HG02938 (cell line): ENCODE measurements at regions not wholly inside any gene's neighbourhood (a gene's known extent, or its start where the extent isn't known, plus 50 kb on each side); places are given as distances from the start of the nearest gene placed in this dataset.
"Not testable (repeated sequence)": the region's sequence is repeated elsewhere in the genome, so short reads cannot be mapped to it uniquely, and the experiment has no call there.

Experiments used
- ATAC-seq: cut with Tn5 transposase; IDR thresholded peaks from one replicate; pipeline ENCODE4 v1.9.1; 2021; ENCODE audit warnings: mild to moderate bottlenecking, moderate library complexity; ENCODE audit not compliant: unreplicated experiment

DNA sequence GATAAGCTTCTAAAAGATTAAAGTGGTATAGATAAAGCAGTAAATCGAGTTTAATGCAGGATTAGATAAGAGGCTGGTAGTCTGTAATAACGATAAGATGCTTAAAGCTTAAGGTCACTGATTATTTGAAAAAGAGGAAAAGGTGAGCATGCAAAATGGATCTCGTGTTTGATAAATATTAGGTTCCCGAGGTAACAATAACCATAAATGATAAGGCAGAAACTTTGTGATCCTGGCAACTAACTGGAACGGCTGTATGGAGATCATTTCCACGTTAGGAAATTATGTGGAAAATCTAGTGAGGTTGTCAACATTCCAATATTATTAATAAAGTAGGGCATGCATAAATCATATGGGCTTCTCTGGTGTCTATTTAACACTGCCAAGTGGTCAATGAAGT, 255.5 kb downstream of the EFCAB11 start:
- no peak for ATAC-seq

DNA sequence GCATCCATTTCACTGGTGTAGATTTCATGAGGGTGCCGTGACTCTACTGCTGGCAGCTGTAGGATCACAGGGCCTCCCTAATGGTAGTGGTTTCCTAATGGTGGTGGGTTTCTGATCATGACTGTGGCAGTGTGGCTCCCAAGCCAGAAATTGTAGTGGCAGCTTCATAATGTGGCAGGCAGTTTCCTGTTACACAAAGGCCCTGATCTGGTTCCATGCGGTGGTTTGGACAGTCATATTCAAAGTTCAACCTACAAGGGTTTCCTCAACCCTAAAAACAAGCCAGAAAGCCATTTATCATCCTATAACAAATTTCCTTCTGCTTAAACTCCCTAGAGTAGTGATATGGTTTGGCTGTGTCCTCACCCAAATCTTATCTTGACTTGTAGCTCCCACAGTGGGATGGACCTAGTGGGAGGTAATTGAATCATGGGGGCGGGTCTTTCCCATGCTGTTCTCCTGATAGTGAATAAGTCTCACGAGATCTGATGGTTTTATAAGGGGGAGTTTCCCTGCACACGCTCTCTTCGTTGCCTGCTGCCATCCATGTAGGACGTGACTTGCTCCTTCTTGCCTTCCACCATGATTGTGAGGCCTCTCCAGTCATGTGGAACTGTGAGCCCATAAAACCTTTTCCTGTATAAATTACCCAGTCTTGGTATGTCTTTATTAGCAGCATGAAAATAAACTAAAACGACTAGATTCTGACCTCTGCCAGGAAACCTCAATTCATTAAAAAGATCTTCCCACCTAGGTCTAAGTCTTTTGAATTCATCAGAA, 257.1 kb downstream of the EFCAB11 start:
- no peak for ATAC-seq

DNA sequence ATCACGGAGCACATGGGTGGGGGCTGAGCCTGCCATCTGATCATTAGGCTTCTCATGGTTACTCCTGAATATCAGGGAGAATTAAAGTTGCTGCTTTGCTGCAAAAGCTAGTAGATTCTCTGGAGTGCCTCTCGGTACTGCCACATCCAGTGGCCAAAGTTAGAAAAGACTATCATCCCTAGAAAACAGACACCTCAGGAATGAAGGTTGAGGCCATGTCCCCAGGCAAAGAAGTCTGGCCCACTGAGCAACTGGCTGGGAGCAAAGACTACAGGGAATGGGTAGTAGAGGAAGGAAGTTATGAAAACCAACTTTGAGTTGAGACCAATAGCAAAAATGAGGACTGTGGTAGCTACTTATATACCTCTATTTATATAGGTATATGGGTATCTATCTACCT, 258.7 kb downstream of the EFCAB11 start:
- ATAC-seq = no peak

DNA sequence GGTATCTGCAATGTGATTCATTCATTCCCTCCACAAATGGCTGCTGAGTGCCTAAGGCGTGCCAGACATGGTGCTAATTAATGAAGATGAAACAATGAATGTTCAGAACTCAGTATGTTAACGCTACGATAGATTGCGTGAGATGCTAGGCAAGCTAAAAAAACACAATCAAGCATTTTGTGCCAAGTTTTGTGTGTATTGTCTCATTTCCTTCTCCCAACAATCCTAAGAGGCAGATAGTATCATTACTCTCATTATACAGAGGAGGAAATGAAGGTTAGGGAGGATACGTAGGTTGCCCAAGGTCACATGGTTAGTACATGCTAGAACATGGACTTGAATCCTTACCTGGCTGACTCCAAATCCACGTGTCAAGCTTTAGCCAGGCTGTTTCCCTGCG, 264.4 kb downstream of the EFCAB11 start:
- no peak for ATAC-seq

DNA sequence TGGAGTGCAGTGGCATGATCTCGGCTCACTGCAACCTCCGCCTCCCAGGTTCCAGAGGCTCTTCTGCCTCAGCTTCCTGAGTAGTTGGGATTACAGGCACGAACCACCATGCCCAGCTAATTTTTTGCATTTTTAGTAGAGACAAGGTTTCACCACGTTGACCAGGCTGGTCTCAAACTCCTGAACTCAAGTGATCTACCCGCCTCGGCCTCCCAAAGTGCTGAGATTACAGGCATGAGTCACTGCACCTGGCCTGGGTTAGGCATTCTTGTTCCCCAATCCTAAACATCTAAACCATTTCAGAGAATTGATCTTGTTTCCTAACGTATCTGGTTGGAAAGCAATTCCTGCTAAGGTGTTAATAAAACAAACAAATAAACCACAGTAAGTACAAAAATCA, 264.8 kb downstream of the EFCAB11 start:
- ATAC-seq = not testable (repeated sequence)

DNA sequence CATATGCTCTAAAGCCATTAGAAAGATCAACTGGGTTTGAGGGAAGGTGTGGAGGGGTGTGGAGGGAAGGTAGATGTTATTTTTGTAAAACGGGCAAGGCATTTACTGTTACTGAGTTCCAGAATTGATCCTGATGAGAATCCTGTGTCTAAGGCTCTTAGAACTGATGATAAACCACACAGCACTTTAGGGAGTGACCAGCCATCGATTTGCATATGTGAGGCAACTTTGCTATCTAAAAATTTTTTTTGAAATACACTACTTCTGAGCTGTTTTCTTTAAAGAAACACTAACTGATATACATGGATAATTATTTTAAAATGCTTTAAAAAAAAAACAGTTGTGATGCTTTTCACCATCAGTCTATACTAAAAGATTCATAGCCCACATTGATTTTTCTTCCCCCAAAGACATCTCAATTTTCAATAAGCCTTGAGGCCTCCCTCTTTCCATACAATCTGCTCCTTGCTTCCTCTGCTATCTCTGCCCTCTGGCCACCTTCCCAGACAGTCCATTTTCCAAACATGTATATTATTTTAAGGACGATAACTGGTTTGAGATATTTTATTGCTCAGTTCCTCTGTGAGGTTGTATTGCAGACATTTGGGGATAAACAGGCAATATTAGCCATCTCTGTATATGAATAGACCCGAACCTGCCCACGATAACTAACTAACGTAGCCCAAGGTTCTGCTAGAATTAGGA, 265.9 kb downstream of the EFCAB11 start:
- no peak for ATAC-seq

DNA sequence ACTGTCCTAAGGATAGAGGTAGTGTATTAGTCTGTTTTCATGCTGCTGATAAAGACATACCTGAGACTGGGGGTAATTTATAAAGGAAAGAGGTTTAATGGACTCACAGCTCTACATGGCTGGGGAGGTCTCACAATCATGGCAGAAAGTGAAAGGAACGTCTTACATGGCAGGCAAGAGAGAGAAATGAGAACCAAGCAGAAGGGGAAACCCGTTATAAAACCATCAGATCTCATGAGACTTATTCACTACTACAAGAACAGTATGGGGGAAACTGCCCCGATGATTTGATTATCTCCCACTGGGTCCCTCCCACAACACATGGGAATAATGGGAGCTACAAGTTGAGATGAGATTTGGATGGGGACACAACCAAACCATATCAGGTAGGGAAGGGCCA, 267.4 kb downstream of the EFCAB11 start:
- ATAC-seq = not testable (repeated sequence)

DNA sequence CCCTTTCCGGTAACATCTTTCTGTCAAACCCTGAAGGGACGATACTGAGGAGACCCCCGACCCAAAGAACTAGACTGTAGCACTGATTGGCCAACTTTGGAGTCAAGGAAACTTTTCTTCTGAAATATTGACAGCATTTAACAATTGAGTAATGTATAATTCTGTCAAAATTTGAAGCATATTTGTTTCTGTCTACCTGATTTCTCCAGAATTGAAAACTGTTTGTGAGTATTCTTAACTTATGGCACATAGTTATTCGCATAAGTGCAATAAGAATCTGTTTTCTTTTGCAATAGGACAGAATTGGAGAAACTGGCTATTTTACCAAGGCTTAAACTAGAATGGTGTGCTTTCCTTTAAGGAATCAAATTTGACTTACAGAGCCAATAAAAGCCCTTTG, 267.1 kb upstream of the FOXN3 start:
- ATAC-seq = no peak

DNA sequence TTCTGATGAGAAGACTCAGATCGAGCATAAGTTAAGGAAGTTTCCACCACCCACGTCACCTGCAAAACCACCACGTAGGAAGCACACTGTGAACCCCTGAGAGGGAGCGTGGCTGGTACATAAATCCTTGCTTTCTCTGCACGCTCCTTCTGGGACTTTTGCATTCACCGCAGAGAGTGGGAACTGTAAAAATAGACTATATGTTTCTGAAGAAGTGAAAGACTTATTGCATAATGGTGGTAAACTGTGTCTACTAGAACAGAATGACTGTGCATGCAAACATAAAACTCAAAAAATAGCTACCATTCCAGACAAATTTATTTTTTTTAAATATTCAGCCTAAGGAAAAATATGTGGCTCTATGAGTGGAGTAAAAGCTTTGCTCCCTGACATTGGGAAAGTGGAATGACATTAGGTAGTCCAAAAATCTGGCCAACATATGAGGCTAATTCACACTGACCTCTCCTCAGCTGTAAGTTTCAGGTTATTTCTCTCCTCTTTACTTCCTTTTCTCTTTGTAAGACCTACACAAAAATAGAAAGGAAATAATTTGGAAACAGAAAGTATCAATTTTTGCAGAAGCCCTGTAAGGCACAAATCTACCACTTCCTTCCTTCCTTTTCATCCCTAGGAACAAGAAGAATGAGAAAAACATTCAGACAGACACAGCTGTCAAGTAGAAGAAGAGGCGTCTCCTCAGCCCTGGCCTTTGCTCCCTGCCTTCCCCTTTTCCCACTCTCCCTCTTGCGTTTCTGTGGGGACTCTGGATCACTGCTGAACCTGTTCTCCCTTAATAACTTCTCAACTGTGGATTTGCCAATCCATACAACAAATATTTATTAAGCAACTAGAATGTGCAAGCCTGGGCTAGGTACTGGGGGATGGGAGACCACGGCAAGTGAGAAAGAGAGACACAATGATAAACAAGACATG, 264.3 kb upstream of the FOXN3 start:
- peak; percentile 79 for ATAC-seq

DNA sequence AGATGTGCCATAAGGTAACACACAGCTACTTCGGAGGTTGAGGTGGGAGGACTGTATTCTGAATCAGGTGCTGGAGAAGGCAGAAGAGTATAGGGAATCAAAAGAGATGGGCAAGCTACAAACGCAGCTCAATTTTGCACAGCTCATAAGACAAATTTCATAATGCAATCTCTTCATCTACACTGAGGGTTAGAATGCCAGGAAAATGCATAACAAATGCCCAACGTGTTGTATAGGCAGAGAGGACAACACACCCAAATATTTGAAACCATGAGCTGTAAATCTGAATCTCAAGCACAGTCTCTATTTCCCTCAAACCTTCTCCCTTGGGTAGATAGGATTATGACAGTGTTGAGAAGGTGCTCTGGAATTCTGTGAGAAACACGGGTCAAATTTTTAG, 263.1 kb upstream of the FOXN3 start:
- no peak for ATAC-seq

DNA sequence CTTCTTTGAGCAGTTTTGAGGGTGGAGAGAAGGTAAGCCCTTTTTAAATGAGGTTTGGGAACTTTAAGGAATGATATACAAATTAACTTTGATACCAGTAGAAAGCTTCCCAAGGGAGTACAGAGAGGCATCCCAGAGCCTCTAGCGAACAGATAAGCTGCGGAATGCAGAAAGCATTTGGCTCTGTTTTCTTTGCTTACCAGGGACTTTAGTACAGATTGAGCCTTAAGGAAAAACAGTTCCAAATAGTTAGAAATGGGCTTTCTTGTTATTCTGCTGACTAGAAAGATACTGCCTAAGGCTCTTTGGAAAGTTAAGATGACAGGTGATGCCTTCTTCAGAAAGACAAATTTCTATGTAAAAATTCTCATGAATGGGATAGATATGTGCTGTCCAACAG, 261.7 kb upstream of the FOXN3 start:
- no peak for ATAC-seq

DNA sequence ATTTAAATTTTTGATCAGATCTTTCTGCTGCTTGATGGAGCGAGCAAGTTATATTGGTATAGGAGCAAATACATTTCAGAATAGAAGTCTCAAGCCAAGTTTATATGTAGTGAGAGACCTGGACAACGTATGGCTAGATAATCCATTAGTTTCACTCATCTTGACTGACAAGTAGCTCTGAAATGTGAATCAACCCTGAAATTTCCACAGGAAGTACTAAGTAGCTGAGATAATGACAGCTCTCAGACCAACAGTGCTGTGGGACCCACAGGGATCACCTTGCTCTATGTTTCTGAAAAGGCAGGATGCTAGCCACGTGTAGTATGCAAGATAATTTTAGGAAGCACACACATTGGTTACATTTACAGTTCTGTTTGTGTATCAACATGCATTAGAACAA, 258.6 kb upstream of the FOXN3 start:
- no peak for ATAC-seq

DNA sequence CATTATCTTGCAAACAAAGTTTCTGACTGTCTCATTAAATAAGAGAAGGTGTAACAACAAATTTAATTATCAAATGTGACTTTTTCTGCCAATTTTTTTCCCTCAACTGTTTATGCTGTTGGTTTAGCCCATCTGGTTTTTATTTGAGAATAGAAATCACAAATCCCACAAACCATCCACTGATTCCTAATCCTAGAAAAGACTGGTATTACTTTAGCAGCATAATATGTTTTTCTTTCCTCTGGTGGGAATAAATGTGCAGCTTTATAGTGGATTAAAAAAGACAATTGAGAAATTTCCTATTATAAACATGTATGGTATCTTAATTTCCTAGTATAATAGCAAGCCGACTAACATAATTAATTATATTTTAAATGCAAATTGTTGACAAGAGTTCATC, 257.9 kb upstream of the FOXN3 start:
- no peak for ATAC-seq

DNA sequence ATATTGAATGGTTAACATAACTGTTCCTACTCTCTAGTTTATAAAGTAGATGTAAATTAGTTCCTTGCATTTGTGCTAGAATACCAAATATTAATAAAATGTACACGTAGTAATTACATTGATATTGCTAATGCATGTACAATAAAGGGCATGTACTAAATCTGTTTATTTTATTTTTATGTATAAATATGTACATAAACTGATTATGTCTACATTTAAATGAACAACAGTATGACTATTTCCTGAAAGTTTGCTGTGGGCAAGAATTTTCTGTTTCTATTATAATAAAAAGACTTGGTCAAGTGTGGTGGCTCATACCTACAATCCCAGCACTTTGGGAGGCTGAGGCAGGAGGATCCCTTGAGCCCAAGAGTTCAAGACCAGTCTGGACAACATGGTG, 257.2 kb upstream of the FOXN3 start:
- ATAC-seq = no peak

DNA sequence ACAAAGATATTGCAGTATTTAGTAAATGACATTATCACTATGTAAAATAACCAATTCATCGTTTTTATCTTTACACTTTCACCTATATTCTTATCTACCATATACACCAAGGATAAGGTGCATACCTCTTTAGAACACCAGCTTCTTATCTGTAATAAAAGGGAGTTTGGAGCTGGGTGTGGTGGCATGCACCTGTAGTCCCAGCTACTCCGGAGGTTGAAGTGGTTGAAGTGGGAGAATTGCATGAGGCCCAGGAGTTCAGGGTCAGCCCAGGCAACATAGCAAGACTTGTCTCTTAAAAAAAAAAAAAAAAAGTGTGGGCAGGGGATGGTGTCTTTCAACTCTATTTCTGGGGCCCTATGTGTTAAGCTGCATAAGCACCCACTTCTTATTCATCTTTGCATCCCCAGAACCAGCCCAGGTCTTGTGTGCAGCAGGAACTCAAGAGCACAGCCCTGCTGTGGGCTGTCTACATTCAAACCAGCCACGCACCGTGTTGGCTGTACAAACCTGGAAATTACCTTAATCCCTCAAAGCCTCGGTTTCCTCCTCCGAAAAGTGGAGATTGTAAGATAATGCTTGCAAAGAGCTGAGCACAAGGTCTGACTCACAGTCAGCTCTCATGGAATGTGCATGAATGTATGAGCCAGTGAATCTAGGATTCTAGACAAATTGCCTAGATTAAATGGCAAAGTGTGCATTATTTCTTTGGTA, 256.6 kb upstream of the FOXN3 start:
- ATAC-seq = no peak

DNA sequence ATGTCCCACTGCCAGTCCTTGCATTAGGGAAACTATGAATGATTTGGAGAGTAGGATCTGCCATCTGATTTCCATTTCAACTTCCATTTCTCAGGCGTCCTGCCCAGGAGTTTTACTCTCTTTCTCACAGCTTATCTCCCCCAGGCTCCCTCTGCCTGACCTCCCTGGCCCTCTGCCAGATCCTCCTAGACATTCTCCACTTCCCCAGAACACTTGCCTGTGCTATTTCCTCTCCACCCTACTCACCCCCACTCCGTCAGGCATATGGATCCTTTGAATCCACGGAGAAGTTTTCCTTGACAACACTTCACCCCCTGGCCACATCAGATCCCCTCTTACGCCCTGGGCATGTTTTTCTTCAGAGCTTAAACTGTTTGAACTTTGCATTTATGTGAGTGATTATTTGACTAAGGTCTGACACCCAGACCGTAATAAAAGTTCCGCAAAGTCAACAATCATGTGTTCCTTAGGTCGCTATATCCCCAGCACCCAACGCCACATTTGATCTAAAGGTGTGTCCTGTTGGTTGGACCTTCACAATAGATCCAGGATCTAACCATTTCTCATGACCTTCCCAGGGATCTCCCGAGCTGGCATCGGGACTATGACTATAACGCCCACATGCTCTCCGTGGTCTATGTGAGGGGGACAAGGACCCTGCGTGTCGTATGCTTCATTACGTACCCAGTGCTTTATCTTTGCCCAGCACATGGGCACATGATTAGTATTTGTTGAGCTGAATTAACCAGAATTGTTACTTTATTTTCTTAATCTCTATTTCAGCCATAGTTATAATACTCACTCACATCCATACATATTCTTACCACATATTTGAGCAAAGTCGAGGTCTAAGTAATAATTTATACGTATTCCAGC, 255.8 kb upstream of the FOXN3 start:
- no peak for ATAC-seq

DNA sequence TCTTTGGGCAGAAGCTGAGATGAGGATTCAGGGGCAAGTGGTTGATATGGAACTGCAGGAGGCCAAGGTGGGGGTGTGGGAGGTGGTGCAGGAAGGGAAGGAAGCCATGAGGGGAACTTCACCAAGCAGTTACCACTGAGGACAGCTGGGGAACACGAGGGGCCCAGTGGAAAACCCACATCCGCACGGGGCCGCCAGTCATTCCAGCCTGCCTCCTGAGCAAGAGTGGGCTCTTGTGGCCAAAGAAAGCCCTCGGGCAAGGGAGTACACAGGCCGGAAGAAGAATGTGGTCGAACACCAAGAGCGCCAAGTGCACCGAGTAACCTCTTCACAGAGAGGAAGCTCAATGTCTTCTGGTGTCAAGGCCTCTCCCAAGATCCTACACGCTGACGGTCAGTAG, 252.2 kb upstream of the FOXN3 start:
- peak; percentile 71 for ATAC-seq

DNA sequence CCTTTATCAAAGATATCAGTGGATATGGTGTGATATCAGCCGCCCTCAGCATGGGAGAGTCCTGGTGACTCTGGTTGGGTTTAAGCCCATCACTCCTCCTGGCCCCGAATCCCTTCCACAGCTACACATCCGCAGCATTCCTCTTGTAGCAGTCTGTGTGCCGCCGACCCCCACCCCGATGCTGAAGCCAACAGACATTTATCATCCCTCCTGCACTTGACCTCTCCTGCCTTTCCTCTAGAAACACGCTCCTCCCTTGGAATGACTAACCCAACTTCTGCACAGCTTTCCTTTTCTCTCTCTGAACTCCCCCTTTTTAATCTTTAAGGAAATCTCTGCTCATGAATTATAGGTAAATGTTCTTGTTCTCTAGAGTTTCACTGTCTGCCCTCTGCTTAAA, 250.9 kb upstream of the FOXN3 start:
- ATAC-seq = no peak

DNA sequence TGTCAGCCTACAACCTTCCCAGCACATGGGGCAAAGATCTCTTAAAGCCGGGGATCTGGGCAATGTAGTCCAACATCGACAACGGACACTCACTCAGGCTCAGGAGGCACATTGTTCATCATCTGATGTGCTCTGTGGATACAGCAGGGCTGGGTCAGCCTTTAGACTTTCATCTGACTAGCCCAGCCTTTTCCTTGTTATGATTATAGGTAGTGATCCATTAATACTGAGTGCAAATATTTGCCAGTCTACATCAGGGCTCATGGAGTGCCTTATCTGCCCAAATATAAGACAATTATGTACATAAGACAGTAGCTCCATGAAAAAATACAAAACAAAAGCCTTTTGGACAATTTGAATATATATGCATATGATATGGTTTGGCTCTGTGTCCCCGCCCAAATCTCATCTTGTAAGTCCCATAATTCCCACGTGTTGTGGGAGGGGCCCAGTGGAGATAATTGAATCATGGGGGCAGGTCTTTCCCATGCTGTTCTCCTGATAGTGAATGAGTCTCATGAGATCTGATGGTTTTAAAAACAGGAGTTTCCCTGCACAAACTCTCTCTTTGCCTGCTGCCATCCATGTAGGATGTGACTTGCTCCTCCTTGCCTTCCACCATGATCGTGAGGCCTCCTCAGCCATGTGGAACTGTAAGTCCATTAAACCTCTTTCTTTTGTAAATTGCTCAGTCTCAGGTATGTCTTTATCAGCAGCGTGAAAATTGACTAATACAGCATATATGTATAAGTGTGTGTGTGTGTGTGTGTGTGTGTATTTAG, 248.5 kb upstream of the FOXN3 start:
- not testable (repeated sequence) for ATAC-seq
